ENCODE measurements at regions not wholly inside any gene's neighbourhood (a gene's known extent, or its start where the extent isn't known, plus 50 kb on each side); places are given as distances from the start of the nearest gene placed in this dataset.

GRCh38 chr9:109926421-109926869 is 146.4 kb downstream of the PALM2AKAP2 start:
- peaks cover 0 to 3% of the 10 kb centered on the region in 2 donors for H3K4me1 Mint-ChIP-seq (ENCODE audit: low read depth in 2 of 2)
- H3K27me3 Mint-ChIP-seq, result peaks cover 24 to 28% of the 10 kb centered on the region in 2 donors
- no peak for ATAC-seq (replicated peaks)
- H3K27ac Mint-ChIP-seq, result no peak overlapping the region
- H3K4me3 Mint-ChIP-seq, result no peak overlapping the region
- H3K9me3 Mint-ChIP-seq, result no peaks in the 10 kb centered on the region
- no peaks in the 10 kb centered on the region for H3K36me3 Mint-ChIP-seq (ENCODE audit: insufficient read depth)
- no peak for DNase-seq

GRCh38 chr9:109931623-109932022 is 151.6 kb downstream of the PALM2AKAP2 start:
- ATAC-seq (replicated peaks) (no peak), DNase-seq (no peak)
- Mint-ChIP-seq H3K9me3 (no peaks in the 10 kb centered on the region), H3K27ac (no peak overlapping the region), H3K36me3 (ENCODE audit: insufficient read depth) (peaks cover 3% of the 10 kb centered on the region), H3K4me1 (ENCODE audit: low read depth in 2 of 2) (peaks cover 3% of the 10 kb centered on the region in 2 donors), H3K4me3 (no peak overlapping the region), H3K27me3 (peaks cover 28 to 33% of the 10 kb centered on the region in 2 donors)

GRCh38 chr9:109934136-109934856 is 154.3 kb downstream of the PALM2AKAP2 start:
- no peak for DNase-seq
- no peak overlapping the region for H3K27ac Mint-ChIP-seq
- no peak overlapping the region for H3K4me3 Mint-ChIP-seq
- ATAC-seq (replicated peaks), result no peak
- H3K4me1 Mint-ChIP-seq (ENCODE audit: low read depth in 2 of 2), result peaks cover 0 to 3% of the 10 kb centered on the region in 2 donors
- H3K27me3 Mint-ChIP-seq, result peaks cover 28 to 31% of the 10 kb centered on the region in 2 donors
- no peaks in the 10 kb centered on the region for H3K9me3 Mint-ChIP-seq
- H3K36me3 Mint-ChIP-seq (ENCODE audit: insufficient read depth), result peaks cover 3% of the 10 kb centered on the region

- Mint-ChIP-seq H3K4me3 (no peak overlapping the region), H3K9me3 (no peaks in the 10 kb centered on the region), H3K4me1 (ENCODE audit: low read depth in 2 of 2) (peaks cover 0 to 3% of the 10 kb centered on the region in 2 donors), H3K27me3 (peaks cover 28 to 29% of the 10 kb centered on the region in 2 donors), H3K36me3 (ENCODE audit: insufficient read depth) (peaks cover 3% of the 10 kb centered on the region), H3K27ac (no peak overlapping the region)
- no peak for DNase-seq
- ATAC-seq (replicated peaks), result no peak
Measured at GRCh38 chr9:109934857-109935215, 154.8 kb downstream of the PALM2AKAP2 start.

GRCh38 chr9:109935406-109936087 is 155.5 kb downstream of the PALM2AKAP2 start:
- Mint-ChIP-seq H3K9me3 (no peaks in the 10 kb centered on the region), H3K4me3 (no peak overlapping the region), H3K36me3 (ENCODE audit: insufficient read depth) (peaks cover 3% of the 10 kb centered on the region), H3K27me3 (peaks cover 25% of the 10 kb centered on the region in 2 donors), H3K4me1 (ENCODE audit: low read depth in 2 of 2) (peaks cover 0 to 3% of the 10 kb centered on the region in 2 donors), H3K27ac (no peak overlapping the region)
- no peak for ATAC-seq (replicated peaks)
- DNase-seq, result no peak

GRCh38 chr9:109937861-109938453 is 158.0 kb downstream of the PALM2AKAP2 start:
- DNase-seq (no peak), ATAC-seq (replicated peaks) (no peak)
- H3K36me3 Mint-ChIP-seq (ENCODE audit: insufficient read depth), result peaks cover 3% of the 10 kb centered on the region
- peaks cover 9 to 23% of the 10 kb centered on the region in 2 donors for H3K27me3 Mint-ChIP-seq
- H3K9me3 Mint-ChIP-seq, result no peaks in the 10 kb centered on the region
- H3K27ac Mint-ChIP-seq, result no peak overlapping the region
- H3K4me3 Mint-ChIP-seq, result no peak overlapping the region
- H3K4me1 Mint-ChIP-seq (ENCODE audit: low read depth in 2 of 2), result peaks cover 0 to 3% of the 10 kb centered on the region in 2 donors

GRCh38 chr9:109939698-109940342 is 159.8 kb downstream of the PALM2AKAP2 start:
- ATAC-seq (replicated peaks) (no peak), DNase-seq (no peak)
- H3K27ac Mint-ChIP-seq, result no peak overlapping the region
- H3K4me3 Mint-ChIP-seq, result no peak overlapping the region
- H3K27me3 Mint-ChIP-seq, result peaks cover 0 to 22% of the 10 kb centered on the region in 2 donors
- no peaks in the 10 kb centered on the region for H3K36me3 Mint-ChIP-seq (ENCODE audit: insufficient read depth)
- H3K4me1 Mint-ChIP-seq (ENCODE audit: low read depth in 2 of 2), result no peaks in the 10 kb centered on the region
- no peaks in the 10 kb centered on the region for H3K9me3 Mint-ChIP-seq

- peaks cover 0 to 22% of the 10 kb centered on the region in 2 donors for H3K27me3 Mint-ChIP-seq
- no peak overlapping the region for H3K4me3 Mint-ChIP-seq
- H3K27ac Mint-ChIP-seq, result no peak overlapping the region
- no peaks in the 10 kb centered on the region for H3K36me3 Mint-ChIP-seq (ENCODE audit: insufficient read depth)
- no peak for ATAC-seq (replicated peaks)
- DNase-seq, result no peak
- no peaks in the 10 kb centered on the region for H3K4me1 Mint-ChIP-seq (ENCODE audit: low read depth in 2 of 2)
- no peaks in the 10 kb centered on the region for H3K9me3 Mint-ChIP-seq
Measured at GRCh38 chr9:109940561-109940960, 160.6 kb downstream of the PALM2AKAP2 start.

GRCh38 chr9:109941771-109942170 is 161.8 kb downstream of the PALM2AKAP2 start:
- ATAC-seq (replicated peaks) (no peak), DNase-seq (no peak)
- Mint-ChIP-seq H3K9me3 (no peaks in the 10 kb centered on the region), H3K27me3 (peaks cover 0 to 22% of the 10 kb centered on the region in 2 donors), H3K4me1 (ENCODE audit: low read depth in 2 of 2) (no peaks in the 10 kb centered on the region), H3K27ac (no peak overlapping the region), H3K4me3 (no peak overlapping the region), H3K36me3 (ENCODE audit: insufficient read depth) (no peaks in the 10 kb centered on the region)

- Mint-ChIP-seq H3K4me1 (ENCODE audit: low read depth in 2 of 2) (no peaks in the 10 kb centered on the region), H3K36me3 (ENCODE audit: insufficient read depth) (no peaks in the 10 kb centered on the region)
Measured at GRCh38 chr9:109945573-109945972, 165.6 kb downstream of the PALM2AKAP2 start.

GRCh38 chr9:109948453-109948852 is 168.5 kb downstream of the PALM2AKAP2 start:
- Mint-ChIP-seq H3K36me3 (ENCODE audit: insufficient read depth) (peaks cover 3% of the 10 kb centered on the region), H3K9me3 (no peaks in the 10 kb centered on the region), H3K4me1 (ENCODE audit: low read depth in 2 of 2) (peaks cover 0 to 2% of the 10 kb centered on the region in 2 donors), H3K27ac (no peak overlapping the region), H3K4me3 (no peak overlapping the region), H3K27me3 (peaks cover 0 to 5% of the 10 kb centered on the region in 2 donors)
- DNase-seq, result no peak
- no peak for ATAC-seq (replicated peaks)

More at GRCh38 chr9:109945573-109945972, 165.6 kb downstream of the PALM2AKAP2 start:
- Mint-ChIP-seq H3K4me3 (no peak overlapping the region), H3K27me3 (peaks cover 0 to 16% of the 10 kb centered on the region in 2 donors), H3K9me3 (no peaks in the 10 kb centered on the region), H3K27ac (no peak overlapping the region)
- ATAC-seq (replicated peaks) (no peak), DNase-seq (no peak)

GRCh38 chr9:109950710-109951443 is 170.9 kb downstream of the PALM2AKAP2 start:
- Mint-ChIP-seq H3K9me3 (no peaks in the 10 kb centered on the region), H3K27ac (no peak overlapping the region), H3K4me3 (no peak overlapping the region), H3K4me1 (ENCODE audit: low read depth in 2 of 2) (peaks cover 0 to 2% of the 10 kb centered on the region in 2 donors), H3K36me3 (ENCODE audit: insufficient read depth) (peaks cover 3% of the 10 kb centered on the region), H3K27me3 (no peaks in the 10 kb centered on the region)
- DNase-seq, result no peak
- no peak for ATAC-seq (replicated peaks)

GRCh38 chr9:109953300-109953699 is 173.3 kb downstream of the PALM2AKAP2 start:
- Mint-ChIP-seq H3K36me3 (ENCODE audit: insufficient read depth) (peaks cover 3% of the 10 kb centered on the region), H3K4me3 (no peak overlapping the region), H3K27ac (no peak overlapping the region), H3K9me3 (no peaks in the 10 kb centered on the region), H3K27me3 (peaks cover 7 to 12% of the 10 kb centered on the region in 2 donors), H3K4me1 (ENCODE audit: low read depth in 2 of 2) (peaks cover 0 to 2% of the 10 kb centered on the region in 2 donors)
- no peak for ATAC-seq (replicated peaks)
- DNase-seq, result no peak
